ENCODE measurements at regions not wholly inside any gene's neighbourhood (a gene's known extent, or its start where the extent isn't known, plus 50 kb on each side); places are given as distances from the start of the nearest gene placed in this dataset.

DNA sequence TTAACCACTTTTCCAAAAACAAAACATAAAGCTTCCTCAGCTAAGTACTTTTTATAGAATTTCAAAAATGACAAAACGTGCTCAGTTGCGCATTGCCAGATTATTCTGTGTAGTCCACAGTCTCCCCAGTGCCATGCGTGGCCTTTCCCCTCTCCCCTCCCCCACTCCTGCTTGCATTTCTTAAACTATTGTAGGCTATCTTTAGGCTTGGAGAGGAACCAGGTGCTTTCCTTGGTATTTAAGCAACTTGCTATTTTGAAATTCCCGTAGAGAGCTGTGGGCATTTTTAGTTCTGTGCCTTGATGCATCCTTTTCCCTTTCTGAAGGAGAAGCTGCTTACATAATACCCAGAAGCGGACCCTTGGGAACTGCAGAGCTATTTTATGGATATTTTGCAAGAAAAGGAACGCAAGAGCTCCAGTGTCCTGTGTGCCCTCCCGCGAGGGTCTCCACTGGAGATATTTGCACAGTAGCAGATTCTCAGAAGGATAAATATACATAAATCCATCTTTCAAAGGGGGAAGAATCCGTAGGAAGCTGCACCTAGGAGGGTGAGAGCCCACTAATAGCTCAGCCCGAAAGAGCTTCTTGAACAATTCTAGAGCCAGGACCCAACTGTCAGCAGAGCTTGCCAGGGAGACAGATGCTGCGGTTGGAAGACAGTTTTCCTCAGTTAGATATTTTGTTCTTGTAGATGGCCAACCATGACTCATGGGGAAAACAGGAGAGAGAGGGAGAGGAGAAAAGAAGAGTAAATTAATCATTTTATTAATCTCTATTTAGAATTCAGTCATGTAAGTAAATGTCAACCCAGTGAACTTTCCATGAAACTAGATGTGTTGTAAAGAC lies 1298.3 kb upstream of the WWC1 start:
- in situ Hi-C loops (cut with HindIII; ENCODE audit: low sequenced_read_pairs), result no loop called here

DNA sequence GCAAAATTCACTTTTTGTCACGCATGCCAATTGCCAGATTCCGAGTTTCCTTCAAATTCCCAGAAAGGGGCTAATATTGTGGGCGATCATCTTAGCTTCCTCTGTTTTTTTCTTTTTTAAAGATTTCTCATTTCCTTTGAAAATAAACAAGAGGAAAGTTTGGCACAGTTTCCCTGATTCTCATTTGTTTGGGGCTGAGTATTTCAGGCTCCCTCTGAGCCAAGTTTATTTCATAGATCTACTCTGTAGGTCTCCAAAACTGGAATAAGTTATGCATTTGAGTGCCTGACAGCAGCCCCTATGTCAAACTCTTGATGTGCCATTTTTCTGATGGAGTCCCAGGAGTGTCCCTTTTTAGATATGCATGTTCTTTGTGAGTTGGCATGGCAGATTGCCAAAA lies 1297.2 kb upstream of the WWC1 start:
- in situ Hi-C loops (cut with HindIII; ENCODE audit: low sequenced_read_pairs), result no loop called here

DNA sequence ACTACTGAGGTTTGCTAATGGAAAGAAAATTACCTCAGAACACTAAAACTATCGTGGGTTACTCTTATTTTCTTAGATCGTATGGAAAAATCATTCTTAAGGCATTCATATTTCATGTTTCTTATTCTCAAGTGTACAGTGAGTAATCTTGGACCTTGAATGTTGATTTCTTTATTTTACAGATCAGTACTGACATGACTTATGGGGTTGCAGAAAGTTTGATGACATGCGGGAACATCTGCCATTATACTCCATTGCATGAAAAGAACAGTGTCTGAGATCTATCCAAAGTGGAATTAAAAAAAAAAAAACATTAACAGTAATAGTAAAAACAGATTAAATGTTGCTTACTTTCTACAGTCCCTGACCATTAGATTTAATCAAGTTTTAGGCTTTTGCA lies 1290.2 kb upstream of the WWC1 start:
- in situ Hi-C loops (cut with HindIII; ENCODE audit: low sequenced_read_pairs), result no loop called here

DNA sequence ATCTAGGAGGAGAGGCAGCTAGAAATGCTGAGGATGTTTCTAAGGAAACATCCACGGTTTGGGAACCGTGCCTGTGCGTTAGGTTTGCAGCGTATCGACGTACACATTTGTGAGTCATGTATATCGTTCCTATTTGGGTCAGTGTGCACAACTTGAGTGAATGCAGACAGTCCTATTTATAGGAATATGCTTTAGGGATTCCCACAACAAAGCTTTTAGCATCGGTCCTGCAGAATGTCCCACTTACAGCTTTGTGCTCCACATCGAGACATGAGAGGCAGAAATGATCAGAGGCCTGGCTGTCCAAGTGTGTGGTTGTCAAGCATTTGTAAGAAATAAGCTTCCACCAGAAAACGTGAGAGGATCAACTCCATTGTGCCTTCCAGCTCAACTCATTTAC lies 1282.7 kb upstream of the WWC1 start:
- in situ Hi-C loops (cut with HindIII; ENCODE audit: low sequenced_read_pairs), result no loop called here

DNA sequence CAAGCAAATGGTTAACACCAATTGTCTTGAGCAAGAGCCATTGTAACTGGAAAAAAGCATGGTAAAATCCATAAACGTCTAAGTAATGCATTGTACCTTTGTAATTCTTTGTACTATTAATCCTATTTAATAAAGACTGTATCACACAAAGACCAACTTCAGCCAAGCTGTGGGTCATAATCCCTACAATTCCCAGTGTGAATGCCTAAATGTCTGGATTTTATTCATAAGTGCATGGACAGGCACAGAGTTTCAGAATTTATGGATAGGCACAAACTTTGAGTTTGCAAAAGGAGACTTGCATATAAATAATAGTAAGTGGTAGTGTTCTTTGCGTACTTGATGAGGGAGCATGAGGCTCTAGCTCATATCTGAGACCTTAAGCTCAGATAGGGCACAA lies 1280.2 kb upstream of the WWC1 start:
- in situ Hi-C loops (cut with HindIII; ENCODE audit: low sequenced_read_pairs), result no loop called here

DNA sequence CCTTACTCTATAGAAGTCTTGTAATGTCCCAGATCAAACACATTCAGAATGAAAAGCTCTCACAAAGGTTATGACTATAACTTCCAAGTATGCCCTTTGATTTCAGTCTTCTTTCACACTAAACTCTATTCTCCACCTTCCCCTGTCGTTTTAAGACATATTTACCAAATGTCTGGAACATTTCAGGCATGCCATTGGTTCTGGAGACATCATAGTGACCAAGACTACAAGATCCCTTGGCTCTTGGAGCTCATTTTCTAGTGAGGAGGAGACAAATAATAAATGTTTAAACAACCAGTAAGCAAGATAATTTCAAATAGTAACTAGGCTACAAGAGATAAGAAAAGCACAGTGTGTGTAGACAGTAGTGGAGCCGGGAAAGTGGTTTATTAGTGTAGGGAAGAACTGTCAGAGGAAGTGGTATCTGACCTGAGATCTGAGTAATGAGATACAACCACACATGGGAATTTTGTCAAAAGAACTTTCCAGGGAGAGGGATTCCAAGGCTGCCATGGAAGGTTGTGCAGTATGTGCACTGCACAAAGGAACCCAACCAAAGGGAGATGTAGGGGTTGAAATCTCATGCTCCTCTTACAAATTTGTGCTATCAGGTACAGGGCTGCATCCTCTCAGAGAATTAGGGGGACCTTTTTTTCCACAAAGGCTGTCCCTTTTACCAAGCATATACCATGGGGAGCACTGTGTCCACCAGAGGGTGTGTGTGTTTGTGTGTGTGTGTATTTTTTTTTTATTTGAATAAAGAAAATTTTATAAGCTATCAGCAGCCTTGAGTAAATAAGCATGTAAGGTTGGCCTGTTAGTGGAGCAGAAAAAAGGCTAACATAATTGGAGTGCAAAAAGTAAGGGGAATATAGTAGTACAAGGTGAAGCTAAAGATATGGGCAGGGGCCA lies 1279.1 kb upstream of the WWC1 start:
- in situ Hi-C loops (cut with HindIII; ENCODE audit: low sequenced_read_pairs), result no loop called here

DNA sequence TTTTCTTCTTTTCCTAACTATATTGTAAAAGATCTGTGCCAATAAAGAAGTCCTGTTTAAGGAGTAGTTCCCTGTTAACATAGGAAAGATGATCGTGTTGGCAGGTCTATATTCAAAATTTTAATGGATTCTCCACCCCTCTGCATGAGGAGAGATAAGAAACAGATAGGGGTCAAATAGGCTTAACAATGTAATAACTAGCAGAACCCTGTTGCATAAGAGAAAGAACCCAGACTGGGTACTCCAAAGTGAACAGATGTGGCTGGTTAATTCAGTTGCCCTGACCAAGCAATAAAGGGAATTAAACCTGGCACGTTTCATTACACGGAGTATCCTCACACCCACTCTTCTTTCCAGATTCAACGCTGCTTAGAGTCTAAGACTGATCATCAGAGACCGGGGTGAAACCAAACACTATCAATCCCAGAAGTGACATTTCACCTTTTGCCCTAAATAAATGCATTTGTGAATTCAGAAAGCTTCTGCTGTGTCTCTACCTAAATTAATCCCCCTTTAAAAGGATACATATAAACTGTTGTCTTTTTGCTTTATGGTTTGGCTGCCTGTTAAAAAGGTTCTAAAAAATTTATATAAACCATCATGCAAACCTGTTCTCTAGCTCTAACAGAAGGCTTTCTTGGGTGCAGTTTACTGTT lies 1276.9 kb upstream of the WWC1 start:
- in situ Hi-C loops (cut with HindIII; ENCODE audit: low sequenced_read_pairs), result no loop called here

DNA sequence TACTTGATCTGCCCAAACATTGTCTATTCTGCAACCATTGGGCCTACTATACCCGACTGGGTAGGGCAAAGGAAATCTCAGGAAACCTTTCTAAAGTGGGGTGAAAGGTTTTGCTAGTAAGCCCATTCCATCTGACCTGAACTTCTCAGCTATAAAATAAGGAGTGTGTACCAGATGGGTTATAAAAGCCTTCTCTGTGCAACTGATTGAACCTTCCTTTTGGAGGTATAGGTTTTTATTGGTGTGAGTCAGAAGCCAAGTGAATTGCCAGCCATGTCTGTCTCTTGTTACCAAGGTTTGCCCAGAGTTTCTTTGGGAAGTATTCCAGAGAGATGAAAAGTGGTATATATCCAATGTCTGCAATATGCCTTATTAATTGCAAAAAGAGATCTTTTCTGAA lies 1271.0 kb upstream of the WWC1 start:
- in situ Hi-C loops (cut with HindIII; ENCODE audit: low sequenced_read_pairs), result no loop called here

DNA sequence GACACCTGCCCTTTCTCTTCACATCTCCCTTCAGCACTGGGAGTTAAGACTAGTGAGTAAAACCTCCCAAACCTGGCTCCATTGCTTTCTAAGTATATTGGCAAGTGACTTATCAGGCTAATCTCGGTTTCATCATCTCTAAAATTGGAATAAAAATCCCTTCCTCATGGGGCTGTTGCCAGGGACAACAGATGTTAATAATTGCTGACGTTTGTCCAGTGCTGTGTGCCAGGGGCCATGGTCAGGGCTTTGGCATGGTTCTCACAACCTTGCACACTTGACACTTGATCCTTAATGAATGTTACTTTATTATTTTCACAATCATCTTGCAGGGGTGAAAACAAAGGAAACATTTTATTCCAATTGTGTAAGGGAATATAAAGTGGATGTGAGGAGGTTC lies 1262.0 kb upstream of the WWC1 start:
- in situ Hi-C loops (cut with HindIII; ENCODE audit: low sequenced_read_pairs), result no loop called here

DNA sequence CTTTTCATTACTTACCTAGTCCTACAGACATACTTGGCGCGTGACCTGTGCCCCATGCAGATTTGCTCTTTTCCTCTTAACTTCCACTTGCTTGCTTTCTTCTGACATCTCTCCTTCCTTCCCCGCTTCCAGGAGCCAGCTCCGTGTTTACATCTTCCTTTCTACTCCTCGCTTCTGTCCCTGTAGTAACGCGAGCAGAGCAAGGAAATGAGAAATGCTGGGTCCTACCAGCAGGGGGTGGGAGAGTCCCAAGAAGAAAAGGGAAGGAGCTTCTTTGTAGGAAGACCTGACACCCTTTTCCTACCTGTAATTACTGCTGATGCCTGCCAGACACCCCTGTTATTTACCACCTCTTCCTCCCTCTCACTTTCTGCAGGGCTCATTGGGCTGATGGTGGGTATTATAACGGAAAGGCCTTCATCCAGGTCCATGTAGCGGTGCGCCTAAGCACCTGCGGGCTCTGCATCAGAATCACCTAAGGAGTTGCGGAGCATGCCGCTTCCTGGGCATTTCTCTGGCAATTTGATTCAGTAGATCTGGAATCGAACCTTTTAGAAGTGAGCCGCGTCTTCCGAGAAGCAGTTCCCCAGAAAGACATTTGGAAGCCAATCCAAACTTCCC lies 1260.8 kb upstream of the WWC1 start:
- in situ Hi-C loops (cut with HindIII; ENCODE audit: low sequenced_read_pairs), result no loop called here

DNA sequence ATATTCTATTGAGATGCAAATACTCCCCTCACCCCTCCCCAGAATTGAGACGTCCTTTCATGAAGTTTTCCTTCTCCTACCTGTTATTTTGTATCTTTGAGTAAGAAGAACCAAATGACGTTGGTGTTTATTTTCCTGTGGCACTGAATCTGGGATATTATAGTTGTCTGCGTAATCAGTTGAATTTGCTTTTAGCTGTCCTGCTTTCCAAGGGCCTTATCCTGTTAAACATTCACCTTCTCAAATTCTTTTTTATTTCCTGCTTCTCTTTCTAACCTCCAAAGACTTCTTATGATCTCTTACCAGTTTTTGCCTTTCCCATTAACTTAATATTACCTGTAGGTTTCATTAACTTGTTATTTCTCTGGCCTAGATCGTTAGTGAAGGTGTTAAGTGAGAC lies 1254.9 kb upstream of the WWC1 start:
- in situ Hi-C loops (cut with HindIII; ENCODE audit: low sequenced_read_pairs), result no loop called here

DNA sequence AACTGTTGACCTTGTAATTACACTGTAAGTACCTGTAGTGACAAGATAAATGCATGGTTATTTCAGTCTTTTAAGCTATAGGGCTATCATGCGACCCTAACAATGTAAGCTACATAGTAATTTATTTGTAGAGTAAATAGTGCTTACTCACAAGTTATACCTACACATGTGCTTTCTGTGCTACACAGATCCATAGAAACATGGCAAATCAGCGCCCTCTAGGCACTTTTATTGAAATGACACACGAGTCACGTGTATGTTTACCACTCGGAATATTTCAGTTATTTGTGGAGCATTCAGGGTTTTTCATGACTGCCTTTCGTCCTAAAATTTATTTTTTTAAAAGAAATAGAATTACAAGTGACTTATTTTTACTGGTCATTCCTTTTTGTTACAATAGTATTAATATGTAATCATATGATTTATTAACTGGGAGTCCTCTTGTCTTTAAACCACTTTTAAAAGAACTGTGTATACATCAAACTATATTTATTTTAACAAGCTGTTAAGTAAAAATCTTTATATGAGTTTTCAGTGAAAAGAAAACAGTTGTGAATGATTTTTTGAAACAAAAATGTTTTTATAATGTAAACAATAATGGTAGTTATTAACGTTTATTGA lies 1242.3 kb upstream of the WWC1 start:
- in situ Hi-C loops (cut with HindIII; ENCODE audit: low sequenced_read_pairs), result no loop called here

DNA sequence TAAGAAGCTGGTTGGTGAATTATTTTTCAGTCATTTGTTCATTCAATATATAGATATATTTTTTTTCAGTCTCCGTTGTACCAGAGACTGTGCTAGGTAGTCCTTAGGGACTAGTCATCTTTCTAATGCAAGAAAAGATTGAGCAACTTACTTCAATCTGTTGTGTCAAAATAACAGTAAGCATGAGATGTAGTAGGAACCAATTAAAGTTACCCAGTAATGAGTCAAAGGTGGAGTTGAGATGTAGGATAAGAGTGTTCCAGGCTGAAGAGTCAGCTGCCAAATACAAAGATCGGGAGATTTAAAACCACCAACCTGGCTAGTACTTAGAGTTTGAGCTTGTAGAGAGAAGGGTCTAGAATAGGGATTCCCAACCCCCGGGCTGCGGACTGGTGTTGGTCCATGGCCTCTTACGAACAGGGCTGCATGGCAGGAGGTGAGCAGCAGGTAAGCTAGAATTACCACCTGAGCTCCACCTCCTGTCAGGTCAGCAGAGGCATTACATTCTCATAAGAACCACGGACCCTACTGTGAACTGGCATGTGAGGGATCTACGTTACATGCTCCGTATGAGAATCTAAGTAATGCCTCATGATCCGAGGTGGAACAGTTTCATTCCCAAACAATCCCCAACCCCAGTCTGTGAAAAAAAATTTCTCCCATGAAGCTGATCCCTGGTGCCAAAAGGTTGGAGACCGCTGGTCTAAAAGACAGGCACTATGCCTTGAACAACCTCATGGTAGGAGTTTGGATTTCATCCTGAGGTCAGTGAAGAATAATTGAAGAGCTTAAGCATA lies 1241.5 kb upstream of the WWC1 start:
- in situ Hi-C loops (cut with HindIII; ENCODE audit: low sequenced_read_pairs), result no loop called here

DNA sequence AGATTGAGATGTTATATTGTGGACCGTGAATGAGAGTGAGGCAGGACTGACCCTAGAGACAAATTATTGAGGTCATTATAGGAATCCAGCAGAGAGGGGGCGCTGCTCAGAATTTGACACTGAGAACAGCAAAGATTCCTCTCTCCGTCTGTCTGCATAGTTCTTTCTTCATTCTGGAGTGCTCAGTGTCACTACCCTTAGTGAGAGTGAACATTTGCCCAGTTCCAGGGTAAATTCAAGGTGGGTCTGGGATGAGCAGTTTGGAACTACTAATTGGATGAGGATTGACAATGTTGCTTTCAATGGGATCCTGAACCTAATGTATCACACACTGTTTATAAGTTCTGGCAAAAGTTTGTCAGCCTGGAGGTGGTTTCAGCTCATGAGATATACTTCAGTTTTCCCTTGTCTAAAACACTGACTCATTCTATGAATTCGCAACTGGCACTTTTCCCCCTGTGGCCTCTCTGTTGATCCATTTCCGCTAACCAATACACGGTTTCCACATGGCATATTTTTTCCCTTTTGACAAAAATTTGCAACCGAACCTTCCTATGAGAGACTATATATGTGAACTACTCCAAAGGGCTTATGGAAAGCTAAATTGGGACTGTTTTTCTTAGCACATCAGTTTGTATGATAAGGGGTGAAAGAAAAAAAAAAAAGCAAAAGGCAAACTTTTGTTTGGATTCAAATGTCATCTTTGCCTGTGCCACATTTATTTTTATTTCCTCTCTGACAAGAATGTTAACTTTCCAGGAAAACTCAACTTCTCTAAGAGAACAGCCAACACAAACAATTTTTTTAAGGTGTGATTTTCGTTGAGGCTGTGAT lies 1240.7 kb upstream of the WWC1 start:
- in situ Hi-C loops (cut with HindIII; ENCODE audit: low sequenced_read_pairs), result no loop called here

DNA sequence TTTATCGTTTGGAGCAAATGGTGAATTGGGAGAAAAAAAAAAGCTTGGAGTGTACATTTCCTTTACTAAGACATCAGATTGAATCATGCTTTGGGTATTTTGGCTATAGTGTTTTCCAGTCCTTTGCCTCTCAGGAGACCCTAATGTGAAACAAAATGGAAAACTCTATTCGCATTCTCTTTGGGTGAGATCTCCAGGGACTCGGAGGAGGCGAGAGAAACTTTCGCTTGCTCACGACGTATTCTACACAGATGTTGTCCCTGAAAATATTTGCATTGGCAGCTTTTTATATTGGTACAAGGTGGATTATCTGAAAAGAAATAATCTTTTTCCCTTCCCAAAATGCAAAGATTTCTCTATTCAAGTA lies 1240.1 kb upstream of the WWC1 start:
- in situ Hi-C loops (cut with HindIII; ENCODE audit: low sequenced_read_pairs), result no loop called here

DNA sequence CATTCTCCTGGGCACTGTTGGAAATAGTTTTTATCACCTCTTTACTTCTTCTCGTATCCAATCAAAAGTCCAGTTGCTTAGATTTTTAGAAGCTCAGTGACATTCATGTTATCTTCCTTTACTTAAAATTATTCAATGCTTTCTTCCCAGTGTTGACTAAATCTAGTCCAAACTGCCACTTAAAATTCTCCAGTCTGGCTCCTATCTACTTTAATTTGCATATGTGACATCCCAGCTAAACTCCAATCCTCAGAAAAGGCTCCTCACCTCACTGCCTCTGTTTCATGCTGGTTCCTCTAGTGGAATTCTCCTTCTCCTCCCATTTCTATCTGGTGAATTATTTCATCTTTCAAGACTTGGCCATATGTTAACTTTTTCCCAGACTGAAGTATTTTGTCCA lies 1238.7 kb upstream of the WWC1 start:
- in situ Hi-C loops (cut with HindIII; ENCODE audit: low sequenced_read_pairs), result no loop called here

DNA sequence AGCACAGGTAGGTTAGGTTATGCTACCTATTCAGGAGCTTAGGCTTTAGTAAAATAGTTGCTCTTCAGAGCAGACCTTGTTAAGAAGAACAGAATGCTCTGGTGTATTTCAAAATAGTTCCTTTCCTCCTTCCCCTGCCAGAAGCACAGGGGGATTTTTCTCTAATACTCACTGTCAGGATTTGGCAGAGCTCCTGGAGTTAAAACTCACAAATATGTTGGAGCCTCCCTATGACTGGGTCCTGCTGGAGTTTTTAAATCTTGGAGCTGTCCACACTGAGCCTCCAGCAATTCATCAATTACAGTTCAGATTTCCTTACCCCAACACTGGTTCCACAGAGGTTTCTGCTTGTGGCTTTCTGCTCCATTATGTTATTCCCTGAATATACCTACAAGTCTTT lies 1233.8 kb upstream of the WWC1 start:
- in situ Hi-C loops (cut with HindIII; ENCODE audit: low sequenced_read_pairs), result no loop called here

DNA sequence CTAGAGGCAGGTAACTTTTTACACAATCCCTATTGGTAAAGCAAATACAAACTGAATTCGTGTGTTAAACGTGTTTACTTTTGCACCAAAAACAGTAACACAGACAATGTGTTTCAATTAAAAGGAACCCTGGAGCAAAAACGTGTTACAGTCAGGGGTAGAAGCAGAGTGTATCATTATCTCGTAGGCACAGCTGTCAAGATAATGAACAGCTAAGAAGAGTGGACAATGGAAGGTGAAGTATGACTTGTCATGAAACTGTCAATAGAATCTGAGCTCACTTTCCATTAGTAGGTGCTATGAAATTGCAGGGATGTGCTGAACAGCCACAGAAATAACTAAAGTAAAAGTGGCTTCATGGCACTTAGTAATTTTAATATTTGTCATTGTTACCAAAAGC lies 1229.8 kb upstream of the WWC1 start:
- in situ Hi-C loops (cut with HindIII; ENCODE audit: low sequenced_read_pairs), result no loop called here

DNA sequence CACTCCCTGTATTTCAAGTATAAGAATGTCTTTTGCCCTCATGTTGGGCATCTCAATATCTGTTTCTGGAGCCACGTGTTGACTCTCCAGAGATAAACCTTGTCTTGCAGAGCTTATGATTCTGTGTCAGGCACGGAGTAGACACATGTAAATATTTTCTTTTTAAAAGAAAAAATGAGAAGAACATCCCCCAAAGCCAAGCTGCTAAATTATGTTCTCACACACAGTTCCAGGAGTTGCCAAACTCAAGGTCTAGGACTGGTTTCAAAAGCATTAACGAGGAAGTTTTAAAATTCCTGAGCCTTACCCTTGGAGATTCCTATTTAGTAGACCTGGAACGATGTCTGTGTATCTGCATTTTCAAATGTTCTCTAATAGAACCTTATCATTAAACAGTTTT lies 1228.3 kb upstream of the WWC1 start:
- in situ Hi-C loops (cut with HindIII; ENCODE audit: low sequenced_read_pairs), result no loop called here
